ENCODE measurements at regions not wholly inside any gene's neighbourhood (a gene's known extent, or its start where the extent isn't known, plus 50 kb on each side); places are given as distances from the start of the nearest gene placed in this dataset.

- no peak for TF ChIP-seq ZNF462 (CRISPR knock-in tag; IDR thresholded peaks at IDR 0.05)
- TF ChIP-seq CTCF (conservative IDR thresholded peaks at IDR 0.05; ENCODE audit: low read depth in 2 of 2) = no peak
- no peak for TF ChIP-seq EZH2phosphoT487 (IDR thresholded peaks at IDR 0.05; ENCODE audit: unreplicated experiment)
- TF ChIP-seq ETS1 (IDR thresholded peaks at IDR 0.05) = no peak
- no peak for TF ChIP-seq EZH2 (IDR thresholded peaks at IDR 0.05; ENCODE audit: low read depth, unreplicated experiment)
- TF ChIP-seq JUNB (IDR thresholded peaks at IDR 0.05; ENCODE audit: unreplicated experiment) = no peak
- no peak for TF ChIP-seq NANOG (IDR thresholded peaks at IDR 0.05; ENCODE audit: borderline replicate concordance)
These were observed 100.7 kb upstream of the TRPC7 start (continued) for GRCh38 chr5:136466041-136466415.

Measured in GM23338 (cell line).